ENCODE measurements at regions not wholly inside any gene's neighbourhood (a gene's known extent, or its start where the extent isn't known, plus 50 kb on each side); places are given as distances from the start of the nearest gene placed in this dataset.

DNA sequence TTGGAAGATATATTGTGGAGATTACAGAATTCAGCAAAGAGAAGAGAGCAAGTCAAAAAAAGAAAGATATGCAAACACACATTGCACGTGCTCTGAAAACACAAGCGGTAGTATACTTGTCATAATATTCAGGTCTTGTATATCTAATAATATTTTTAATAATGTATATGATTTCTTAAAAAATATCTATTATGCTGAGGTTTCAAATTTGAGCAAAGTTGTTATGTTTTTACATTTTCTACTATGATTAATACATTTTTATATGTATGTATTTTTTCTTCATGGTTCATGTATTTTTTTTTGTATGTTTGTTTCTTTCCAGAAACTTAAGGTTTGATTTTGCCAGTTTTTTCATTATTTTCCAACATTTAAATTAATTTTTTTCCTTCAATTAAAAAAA lies 752.4 kb upstream of the VSTM2A start:
- FAIRE-seq: no peak
- Histone ChIP-seq H3K27ac (ENCODE audit: low read depth, low read length) (no peak overlapping the region), H3K23me2 (ENCODE audit: low read depth, low read length) (no peaks in the 10 kb centered on the region), H3K27me3 (replicated peaks in 1 of 4; ENCODE audit: control insufficient read depth in 3 of 4, extremely low read depth in 1 of 4, insufficient read depth in 3 of 4, low read length in 3 of 4) (no peaks in the 10 kb centered on the region), H3K9me3 (ENCODE audit: insufficient read depth in 2 of 2, low read depth in 1 of 2, low read length in 1 of 2) (no peaks in the 10 kb centered on the region), H3K79me1 (ENCODE audit: low read depth, low read length) (no peaks in the 10 kb centered on the region), H2AK5ac (ENCODE audit: low read depth, low read length) (no peak overlapping the region), H3K18ac (ENCODE audit: extremely low read depth, low read length) (no peak overlapping the region), H3K79me2 (ENCODE audit: control insufficient read depth in 1 of 2, insufficient read depth in 2 of 2, low read length in 2 of 2) (no peaks in the 10 kb centered on the region), H4K20me1 (replicated peaks in 1 of 2; ENCODE audit: control insufficient read depth in 1 of 2, insufficient read depth in 2 of 2, low read length in 2 of 2) (no peaks in the 10 kb centered on the region), H2BK120ac (replicated peaks; ENCODE audit: low read depth, low read length) (no peak overlapping the region), H3K36me3 (ENCODE audit: control insufficient read depth in 2 of 4, insufficient read depth in 4 of 4, low read length in 3 of 4) (no peaks in the 10 kb centered on the region), H2BK5ac (ENCODE audit: low read depth, low read length) (no peak overlapping the region), H3K14ac (ENCODE audit: insufficient read length) (no peak overlapping the region), H2BK20ac (ENCODE audit: low read length) (no peak overlapping the region), H3K4me2 (ENCODE audit: insufficient read depth in 1 of 2, low read depth in 2 of 2, low read length in 2 of 2) (no peak overlapping the region), H3K56ac (replicated peaks; ENCODE audit: insufficient read length, low read depth, low read length) (no peak overlapping the region), H4K91ac (replicated peaks; ENCODE audit: insufficient read length, low read length) (no peak overlapping the region), H3K4me1 (replicated peaks in 1 of 4; ENCODE audit: control insufficient read depth in 3 of 4, insufficient read depth in 4 of 4, low read length in 3 of 4) (no peaks in the 10 kb centered on the region), H3K9ac (replicated peaks in 1 of 4; ENCODE audit: extremely low read depth in 1 of 4, low read depth in 3 of 4, low read length in 3 of 4) (no peak overlapping the region), H2AFZ (ENCODE audit: low read length) (no peak overlapping the region), H2BK15ac (ENCODE audit: low read length) (no peak overlapping the region), H4K8ac (ENCODE audit: extremely low read depth, insufficient read depth, low read length) (no peak overlapping the region), H3K23ac (ENCODE audit: insufficient read length) (no peak overlapping the region), H2BK12ac (ENCODE audit: low read depth, low read length) (no peak overlapping the region), H4K5ac (ENCODE audit: insufficient read length, low read depth, low read length) (no peak overlapping the region), H3K4ac (replicated peaks; ENCODE audit: insufficient read length, low read depth, low read length) (no peak overlapping the region), H3K4me3 (ENCODE audit: extremely low read depth in 1 of 4, insufficient read depth in 2 of 4, low read depth in 3 of 4, low read length in 4 of 4) (no peak overlapping the region)
- DNase-seq (ENCODE audit: low read depth in 1 of 2, low spot score in 2 of 2): no peak
- ChIA-PET POLR2A (ENCODE audit: partially characterized antibody) (no interaction called here), CTCF (ENCODE audit: partially characterized antibody) (no interaction called here)
- 96% methylated on average over 2 of the region's 2 CpGs; no CpG with 5 or more reads in 1 of the 2 experiments for WGBS, 2 experiments (ENCODE audit: extremely low coverage in 1 of 2, insufficient coverage in 1 of 2, insufficient read length in 1 of 2, insufficient replicate concordance in 2 of 2, low coverage in 1 of 2, low lambda C conversion rate in 2 of 2, missing lambda C conversion rate in 1 of 2)
- no peak for TF ChIP-seq JUND (IDR thresholded peaks at IDR 0.05; ENCODE audit: low read length)
- no peak for TF ChIP-seq SIN3A (conservative IDR thresholded peaks at IDR 0.05 in 1 of 2, IDR thresholded peaks at IDR 0.05 in 1 of 2; ENCODE audit: low read depth in 1 of 2, low read length in 2 of 2)
- no peak for TF ChIP-seq ASH2L (IDR thresholded peaks at IDR 0.05; ENCODE audit: low read length)
- TF ChIP-seq, protein P1, sequence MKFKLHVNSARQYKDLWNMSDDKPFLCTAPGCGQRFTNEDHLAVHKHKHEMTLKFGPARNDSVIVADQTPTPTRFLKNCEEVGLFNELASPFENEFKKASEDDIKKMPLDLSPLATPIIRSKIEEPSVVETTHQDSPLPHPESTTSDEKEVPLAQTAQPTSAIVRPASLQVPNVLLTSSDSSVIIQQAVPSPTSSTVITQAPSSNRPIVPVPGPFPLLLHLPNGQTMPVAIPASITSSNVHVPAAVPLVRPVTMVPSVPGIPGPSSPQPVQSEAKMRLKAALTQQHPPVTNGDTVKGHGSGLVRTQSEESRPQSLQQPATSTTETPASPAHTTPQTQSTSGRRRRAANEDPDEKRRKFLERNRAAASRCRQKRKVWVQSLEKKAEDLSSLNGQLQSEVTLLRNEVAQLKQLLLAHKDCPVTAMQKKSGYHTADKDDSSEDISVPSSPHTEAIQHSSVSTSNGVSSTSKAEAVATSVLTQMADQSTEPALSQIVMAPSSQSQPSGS (IDR thresholded peaks at IDR 0.05; ENCODE audit: low read length): no peak
- TF ChIP-seq, protein P2, sequence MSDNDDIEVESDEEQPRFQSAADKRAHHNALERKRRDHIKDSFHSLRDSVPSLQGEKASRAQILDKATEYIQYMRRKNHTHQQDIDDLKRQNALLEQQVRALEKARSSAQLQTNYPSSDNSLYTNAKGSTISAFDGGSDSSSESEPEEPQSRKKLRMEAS (IDR thresholded peaks at IDR 0.05): no peak
- TF ChIP-seq CHD2 (IDR thresholded peaks at IDR 0.05; ENCODE audit: low read length): no peak
- TF ChIP-seq SP4 (IDR thresholded peaks at IDR 0.05; ENCODE audit: low read length): no peak
- TF ChIP-seq GABPA (IDR thresholded peaks at IDR 0.05; ENCODE audit: borderline replicate concordance, insufficient read depth, low read length): no peak
- no peak for TF ChIP-seq POU5F1 (IDR thresholded peaks at IDR 0.05; ENCODE audit: low read depth, low read length)
- no peak for TF ChIP-seq TAF7 (optimal IDR thresholded peaks at IDR 0.05; ENCODE audit: borderline replicate concordance, low read depth, low read length)
- no peak for TF ChIP-seq YY1 (IDR thresholded peaks at IDR 0.05; ENCODE audit: low read depth, low read length)
- TF ChIP-seq EP300 (IDR thresholded peaks at IDR 0.05; ENCODE audit: borderline replicate concordance in 1 of 2, low read depth in 2 of 2, low read length in 2 of 2): no peak
- TF ChIP-seq CBX8 (IDR thresholded peaks at IDR 0.05; ENCODE audit: borderline replicate concordance, low read depth, low read length): no peak
- TF ChIP-seq HDAC6 (IDR thresholded peaks at IDR 0.05; ENCODE audit: low read depth, low read length): no peak

Data from H1 (cell line).